ENCODE measurements at regions not wholly inside any gene's neighbourhood (a gene's known extent, or its start where the extent isn't known, plus 50 kb on each side); places are given as distances from the start of the nearest gene placed in this dataset.

GRCh38 chr2:126976721-126977328 lies 78.1 kb downstream of the TEX51 start:
- ATAC-seq (ENCODE audit: poor library complexity) (no peak), DNase-seq (no peak)
- H3K36me3 Mint-ChIP-seq (ENCODE audit: low read depth) = no peaks in the 10 kb centered on the region
- POLR2A ChIA-PET = no interaction called here
- CTCF ChIA-PET = no interaction called here
- no peak overlapping the region for H3K27ac Mint-ChIP-seq
- Histone ChIP-seq H3K9me3 (ENCODE audit: control insufficient read depth in 1 of 2, insufficient read depth in 1 of 2, low read length in 2 of 2) (peaks cover 0 to 6% of the 10 kb centered on the region in 2 experiments), H3K27me3 (ENCODE audit: control insufficient read depth in 1 of 2, insufficient read depth in 2 of 2, low read length in 2 of 2) (peaks cover 6 to 21% of the 10 kb centered on the region in 2 experiments), H3K4me1 (ENCODE audit: insufficient read depth, low read length) (peaks cover 6% of the 10 kb centered on the region), H3K4me3 (ENCODE audit: low read length) (no peak overlapping the region), H3K36me3 (ENCODE audit: insufficient read depth, low read length) (no peaks in the 10 kb centered on the region), H3K27ac (ENCODE audit: low read depth in 1 of 2, low read length in 2 of 2) (no peak overlapping the region)
- H3K27me3 Mint-ChIP-seq = peaks cover 21% of the 10 kb centered on the region
- intact Hi-C loops (cut with DNase I, micrococcal nuclease) = loop anchor here in 1 of 2 experiments (10.0 kb wide), 1 partner anchor 372 kb away; no protein-coding TSS in a partner anchor
- H3K4me3 Mint-ChIP-seq = no peak overlapping the region
- TF ChIP-seq CTCF (IDR thresholded peaks at IDR 0.05) = no peak
- H3K4me1 Mint-ChIP-seq (ENCODE audit: low read depth) = no peaks in the 10 kb centered on the region
- no peaks in the 10 kb centered on the region for H3K9me3 Mint-ChIP-seq

- H3K9me3 ChIP-seq (ENCODE audit: control insufficient read depth in 1 of 2, insufficient read depth in 1 of 2, low read length in 2 of 2) = no peaks in the 10 kb centered on the region
- ChIA-PET CTCF (no interaction called here), POLR2A (no interaction called here)
- intact Hi-C loops (cut with DNase I, micrococcal nuclease) = loop anchor here in 1 of 2 experiments (10.0 kb wide), 1 partner anchor 374 kb away; no protein-coding TSS in a partner anchor
- H3K27ac ChIP-seq (ENCODE audit: low read depth in 1 of 2, low read length in 2 of 2) = no peak overlapping the region
- no peak for TF ChIP-seq CTCF (IDR thresholded peaks at IDR 0.05)
- peaks cover 0 to 7% of the 10 kb centered on the region in 2 experiments for H3K27me3 ChIP-seq (ENCODE audit: control insufficient read depth in 1 of 2, insufficient read depth in 2 of 2, low read length in 2 of 2)
- Mint-ChIP-seq H3K27me3 (peaks cover 13% of the 10 kb centered on the region), H3K36me3 (ENCODE audit: low read depth) (no peaks in the 10 kb centered on the region), H3K4me3 (no peak overlapping the region), H3K4me1 (ENCODE audit: low read depth) (no peaks in the 10 kb centered on the region), H3K27ac (no peak overlapping the region), H3K9me3 (no peaks in the 10 kb centered on the region)
- no peaks in the 10 kb centered on the region for H3K36me3 ChIP-seq (ENCODE audit: insufficient read depth, low read length)
- H3K4me3 ChIP-seq (ENCODE audit: low read length) = no peak overlapping the region
- ATAC-seq (ENCODE audit: poor library complexity) (no peak), DNase-seq (no peak)
- H3K4me1 ChIP-seq (ENCODE audit: insufficient read depth, low read length) = no peaks in the 10 kb centered on the region
Measured at GRCh38 chr2:126978333-126978732, 79.6 kb downstream of the TEX51 start.

GRCh38 chr2:126979039-126980003 lies 80.6 kb downstream of the TEX51 start:
- peaks cover 14% of the 10 kb centered on the region for H3K27me3 Mint-ChIP-seq
- H3K9me3 Mint-ChIP-seq = no peaks in the 10 kb centered on the region
- ATAC-seq (ENCODE audit: poor library complexity) = no peak
- H3K4me3 ChIP-seq (ENCODE audit: low read length) = no peak overlapping the region
- H3K27ac Mint-ChIP-seq = no peak overlapping the region
- TF ChIP-seq CTCF (IDR thresholded peaks at IDR 0.05) = no peak
- no peaks in the 10 kb centered on the region for H3K9me3 ChIP-seq (ENCODE audit: control insufficient read depth in 1 of 2, insufficient read depth in 1 of 2, low read length in 2 of 2)
- ChIA-PET CTCF (no interaction called here), POLR2A (no interaction called here)
- peaks cover 0 to 4% of the 10 kb centered on the region in 2 experiments for H3K27me3 ChIP-seq (ENCODE audit: control insufficient read depth in 1 of 2, insufficient read depth in 2 of 2, low read length in 2 of 2)
- no peak overlapping the region for H3K27ac ChIP-seq (ENCODE audit: low read depth in 1 of 2, low read length in 2 of 2)
- no peak overlapping the region for H3K4me3 Mint-ChIP-seq
- H3K36me3 Mint-ChIP-seq (ENCODE audit: low read depth) = no peaks in the 10 kb centered on the region
- H3K4me1 Mint-ChIP-seq (ENCODE audit: low read depth) = no peaks in the 10 kb centered on the region
- no peak for DNase-seq
- H3K36me3 ChIP-seq (ENCODE audit: insufficient read depth, low read length) = no peaks in the 10 kb centered on the region
- intact Hi-C loops (cut with DNase I, micrococcal nuclease) = loop anchor here in 1 of 2 experiments (10.0 kb wide), 1 partner anchor 375 kb away; no protein-coding TSS in a partner anchor
- no peaks in the 10 kb centered on the region for H3K4me1 ChIP-seq (ENCODE audit: insufficient read depth, low read length)
